Retinal pigment epithelial cell (primary cell): ENCODE measurements at regions not wholly inside any gene's neighbourhood (a gene's known extent, or its start where the extent isn't known, plus 50 kb on each side); places are given as distances from the start of the nearest gene placed in this dataset.

Experiments
- DNase-seq: peaks from one replicate; pipeline ENCODE4 v3.0.0-alpha.2; 2010; ENCODE audit warnings: low read depth
- H3K4me3 ChIP-seq: 2 replicates; pipeline ENCODE4 v1.5.1; 2011; ENCODE audit warnings: mild to moderate bottlenecking, low read length, control low read depth, moderate library complexity
- CTCF ChIP-seq: conservative IDR thresholded peaks from 2 replicates; pipeline ENCODE4 v1.5.1; 2011; ENCODE audit warnings: low read depth, low read length, control low read depth, inconsistent platforms

GRCh38 chr7:85781606-85782005 is 594.8 kb upstream of the SEMA3D start:
- no peak for TF ChIP-seq CTCF
- no peak overlapping the region for H3K4me3 ChIP-seq
- DNase-seq: no peak

GRCh38 chr7:85776691-85777345 is 590.0 kb upstream of the SEMA3D start:
- no peak for TF ChIP-seq CTCF
- no peak overlapping the region for H3K4me3 ChIP-seq
- DNase-seq: peak; percentile 14

GRCh38 chr7:85775431-85775830 is 588.6 kb upstream of the SEMA3D start:
- DNase-seq: no peak
- no peak for TF ChIP-seq CTCF
- H3K4me3 ChIP-seq: no peak overlapping the region

GRCh38 chr7:85774986-85775385 is 588.1 kb upstream of the SEMA3D start:
- no peak for TF ChIP-seq CTCF
- H3K4me3 ChIP-seq: no peak overlapping the region
- no peak for DNase-seq

GRCh38 chr7:85773116-85773728 is 586.4 kb upstream of the SEMA3D start:
- H3K4me3 ChIP-seq: no peak overlapping the region
- DNase-seq: no peak
- no peak for TF ChIP-seq CTCF

- H3K4me3 ChIP-seq: no peak overlapping the region
- DNase-seq: no peak
- TF ChIP-seq CTCF: no peak
Measured at GRCh38 chr7:85771516-85771915, 584.7 kb upstream of the SEMA3D start.

- no peak for TF ChIP-seq CTCF
- DNase-seq: no peak
- H3K4me3 ChIP-seq: no peak overlapping the region
Measured at GRCh38 chr7:85770332-85770731, 583.5 kb upstream of the SEMA3D start.
